SU-DHL-6 (cell line): ENCODE measurements at regions not wholly inside any gene's neighbourhood (a gene's known extent, or its start where the extent isn't known, plus 50 kb on each side); places are given as distances from the start of the nearest gene placed in this dataset.

ENCODE experiments used
- H2AFZ ChIP-seq: fragments of 200-600 bp; sonication (generic); 2 replicates; pipeline ENCODE4 v1.6.1; 2014; ENCODE audit warnings: low read depth, mild to moderate bottlenecking, moderate library complexity, mixed read lengths, antibody characterized with exemption, low read length; ENCODE audit not compliant: severe bottlenecking
- H3F3A ChIP-seq: fragments of 200-600 bp; shearing (Covaris generic); 2 replicates; pipeline ENCODE4 v1.6.0; 2016; ENCODE audit warnings: antibody characterized with exemption, mild to moderate bottlenecking; ENCODE audit not compliant: insufficient read depth
- H3K27ac ChIP-seq: fragments of 200-600 bp; sonication (generic); 2 replicates; pipeline ENCODE4 v1.5.1; 2016; ENCODE audit warnings: low read depth, mild to moderate bottlenecking, low read length, moderate library complexity, mixed read lengths
- H3K27me3 ChIP-seq: fragments of 200-600 bp; sonication (generic), shearing (Covaris generic); 2 replicates; pipeline ENCODE4 v1.6.0; 2014; ENCODE audit warnings: mild to moderate bottlenecking, low read length
- H3K36me3 ChIP-seq: fragments of 200-600 bp; sonication (generic); 2 replicates; pipeline ENCODE4 v1.6.1; 2014; ENCODE audit warnings: mild to moderate bottlenecking, low read length, mixed read lengths
- H3K4me2 ChIP-seq: fragments of 300-600, 200-600 bp; shearing (Covaris generic), sonication (generic); 2 replicates; pipeline ENCODE4 v1.6.0; 2014; ENCODE audit warnings: low read length, low read depth, mild to moderate bottlenecking; ENCODE audit not compliant: poor library complexity, severe bottlenecking
- H3K4me3 ChIP-seq: fragments of 200-600 bp; sonication (generic); 2 replicates; pipeline ENCODE4 v1.5.1; 2014; ENCODE audit warnings: antibody characterized with exemption, low read length, mild to moderate bottlenecking, mixed read lengths; ENCODE audit not compliant: insufficient read depth, poor library complexity, severe bottlenecking
- H3K79me2 ChIP-seq: fragments of 200-600 bp; sonication (generic); 2 replicates; pipeline ENCODE4 v1.6.1; 2014; ENCODE audit warnings: mild to moderate bottlenecking, low read length, moderate library complexity; ENCODE audit not compliant: insufficient read depth
- H3K9ac ChIP-seq: fragments of 200-600 bp; sonication (generic); 2 replicates; pipeline ENCODE4 v1.7.0; 2014; ENCODE audit warnings: mild to moderate bottlenecking, low read length
- H3K9me2 ChIP-seq: fragments of 200-600 bp; sonication (generic); replicated peaks from 2 replicates; pipeline ENCODE4 v1.6.1; 2014; ENCODE audit warnings: low read length; ENCODE audit not compliant: insufficient read depth
- H3K9me3 ChIP-seq: fragments of 200-600 bp; sonication (generic); 2 replicates; pipeline ENCODE4 v1.6.1; 2014; ENCODE audit warnings: low read length, mixed read lengths; ENCODE audit not compliant: insufficient read depth
- H4K20me1 ChIP-seq: fragments of 200-600 bp; sonication (generic); 2 replicates; pipeline ENCODE4 v1.6.1; 2014; ENCODE audit warnings: low read depth, mild to moderate bottlenecking, antibody characterized with exemption, low read length, moderate library complexity, mixed read lengths
- EZH2phosphoT487 ChIP-seq: fragments of 200-600 bp; sonication (generic), shearing (Covaris generic); conservative IDR thresholded peaks from 2 replicates; pipeline ENCODE4 v1.6.1; 2018; ENCODE audit warnings: mild to moderate bottlenecking, antibody characterized with exemption, low read length, moderate library complexity, mixed read lengths
- TF ChIP-seq, protein P1 (sequence below): fragments of 200-600 bp; sonication (generic); IDR thresholded peaks from one replicate; pipeline ENCODE4 v1.5.1; 2017; ENCODE audit warnings: antibody characterized with exemption, mild to moderate bottlenecking, low read length, moderate library complexity; ENCODE audit not compliant: insufficient read depth, poor library complexity, severe bottlenecking

DNA sequence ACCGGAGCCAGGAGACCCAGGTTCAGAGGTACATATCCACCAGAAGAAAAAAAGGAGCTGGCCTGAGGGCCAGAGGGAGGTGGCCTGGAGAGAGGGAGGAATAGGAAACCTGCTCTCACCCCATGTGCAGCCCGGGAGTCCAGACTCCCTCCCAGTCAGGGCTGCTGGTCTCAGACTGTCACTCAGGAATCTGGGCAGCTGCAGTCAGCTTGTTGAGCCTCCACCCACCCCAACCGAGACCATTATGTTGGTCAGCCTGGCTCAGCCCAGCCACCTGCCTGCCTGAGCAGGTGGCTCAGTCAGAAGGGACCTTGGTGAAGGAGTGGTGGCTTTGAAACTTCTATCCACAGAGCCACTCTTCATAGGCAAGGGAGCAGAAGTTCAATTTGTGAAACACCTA lies 53.3 kb upstream of the EPB41L1 start:
- Histone ChIP-seq H3K9me2 (no peaks in the 10 kb centered on the region), H3K27ac (no peak overlapping the region)
- TF ChIP-seq, protein P1, sequence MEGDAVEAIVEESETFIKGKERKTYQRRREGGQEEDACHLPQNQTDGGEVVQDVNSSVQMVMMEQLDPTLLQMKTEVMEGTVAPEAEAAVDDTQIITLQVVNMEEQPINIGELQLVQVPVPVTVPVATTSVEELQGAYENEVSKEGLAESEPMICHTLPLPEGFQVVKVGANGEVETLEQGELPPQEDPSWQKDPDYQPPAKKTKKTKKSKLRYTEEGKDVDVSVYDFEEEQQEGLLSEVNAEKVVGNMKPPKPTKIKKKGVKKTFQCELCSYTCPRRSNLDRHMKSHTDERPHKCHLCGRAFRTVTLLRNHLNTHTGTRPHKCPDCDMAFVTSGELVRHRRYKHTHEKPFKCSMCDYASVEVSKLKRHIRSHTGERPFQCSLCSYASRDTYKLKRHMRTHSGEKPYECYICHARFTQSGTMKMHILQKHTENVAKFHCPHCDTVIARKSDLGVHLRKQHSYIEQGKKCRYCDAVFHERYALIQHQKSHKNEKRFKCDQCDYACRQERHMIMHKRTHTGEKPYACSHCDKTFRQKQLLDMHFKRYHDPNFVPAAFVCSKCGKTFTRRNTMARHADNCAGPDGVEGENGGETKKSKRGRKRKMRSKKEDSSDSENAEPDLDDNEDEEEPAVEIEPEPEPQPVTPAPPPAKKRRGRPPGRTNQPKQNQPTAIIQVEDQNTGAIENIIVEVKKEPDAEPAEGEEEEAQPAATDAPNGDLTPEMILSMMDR: no peak
- no peak for TF ChIP-seq EZH2phosphoT487

DNA sequence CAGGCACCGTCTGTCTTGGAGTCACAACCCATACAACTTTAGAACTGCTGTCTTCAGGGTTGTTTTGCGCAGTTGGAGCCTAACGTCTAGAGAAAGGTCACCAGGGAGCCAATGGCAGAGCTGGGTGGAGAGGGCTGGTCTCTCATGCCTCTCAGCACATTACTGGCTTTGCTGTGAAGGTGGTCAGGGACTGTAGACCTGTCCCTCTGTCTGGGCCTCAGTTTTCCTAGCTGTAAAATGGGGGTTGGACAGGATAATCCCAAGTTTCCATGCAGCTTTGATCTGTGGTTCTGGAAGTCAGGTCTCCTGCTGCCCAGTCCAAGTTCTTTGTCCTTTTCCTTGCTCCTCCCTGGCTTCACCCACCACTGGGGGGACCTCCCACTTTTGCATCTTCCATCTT lies 52.2 kb upstream of the EPB41L1 start:
- no peaks in the 10 kb centered on the region for H3K9me3 ChIP-seq
- no peak overlapping the region for H3K9ac ChIP-seq
- H3K4me2 ChIP-seq: no peak overlapping the region
- H3K36me3 ChIP-seq: no peaks in the 10 kb centered on the region
- H3K27ac ChIP-seq: no peak overlapping the region
- no peaks in the 10 kb centered on the region for H3K9me2 ChIP-seq
- no peaks in the 10 kb centered on the region for H4K20me1 ChIP-seq
- H3F3A ChIP-seq: no peaks in the 10 kb centered on the region
- no peaks in the 10 kb centered on the region for H3K79me2 ChIP-seq
- H2AFZ ChIP-seq: no peak overlapping the region
- no peak overlapping the region for H3K4me3 ChIP-seq
- H3K27me3 ChIP-seq: no peaks in the 10 kb centered on the region
- TF ChIP-seq, protein P1: no peak
- no peak for TF ChIP-seq EZH2phosphoT487

More for the DNA sequence above, 53.3 kb upstream of the EPB41L1 start:
- no peaks in the 10 kb centered on the region for H3K27me3 ChIP-seq
- no peak overlapping the region for H3K9ac ChIP-seq
- H3K9me3 ChIP-seq: no peaks in the 10 kb centered on the region
- no peaks in the 10 kb centered on the region for H3K79me2 ChIP-seq
- H3K36me3 ChIP-seq: no peaks in the 10 kb centered on the region
- no peaks in the 10 kb centered on the region for H3F3A ChIP-seq
- no peak overlapping the region for H2AFZ ChIP-seq
- no peak overlapping the region for H3K4me3 ChIP-seq
- H3K4me2 ChIP-seq: no peak overlapping the region
- no peaks in the 10 kb centered on the region for H4K20me1 ChIP-seq

GRCh38 chr20:36102809-36103596 lies 51.5 kb upstream of the EPB41L1 start:
- Histone ChIP-seq H3K9ac (no peak overlapping the region), H3K27me3 (no peaks in the 10 kb centered on the region), H2AFZ (no peak overlapping the region), H3K9me3 (no peaks in the 10 kb centered on the region), H4K20me1 (no peaks in the 10 kb centered on the region), H3K4me2 (no peak overlapping the region), H3K4me3 (no peak overlapping the region), H3K36me3 (no peaks in the 10 kb centered on the region), H3K9me2 (no peaks in the 10 kb centered on the region), H3F3A (no peaks in the 10 kb centered on the region), H3K27ac (no peak overlapping the region), H3K79me2 (no peaks in the 10 kb centered on the region)
- TF ChIP-seq EZH2phosphoT487: no peak
- TF ChIP-seq, protein P1: no peak
